SU-DHL-6 (cell line): ENCODE measurements at regions not wholly inside any gene's neighbourhood (a gene's known extent, or its start where the extent isn't known, plus 50 kb on each side); places are given as distances from the start of the nearest gene placed in this dataset.

Experiments used
- H2AFZ ChIP-seq: fragments of 200-600 bp; sonication (generic); 2 replicates; pipeline ENCODE4 v1.6.1; 2014; ENCODE audit warnings: low read depth, mild to moderate bottlenecking, moderate library complexity, mixed read lengths, antibody characterized with exemption, low read length; ENCODE audit not compliant: severe bottlenecking
- H3F3A ChIP-seq: fragments of 200-600 bp; shearing (Covaris generic); 2 replicates; pipeline ENCODE4 v1.6.0; 2016; ENCODE audit warnings: antibody characterized with exemption, mild to moderate bottlenecking; ENCODE audit not compliant: insufficient read depth
- H3K27ac ChIP-seq: fragments of 200-600 bp; sonication (generic); 2 replicates; pipeline ENCODE4 v1.5.1; 2016; ENCODE audit warnings: low read depth, mild to moderate bottlenecking, low read length, moderate library complexity, mixed read lengths
- H3K27me3 ChIP-seq: fragments of 200-600 bp; sonication (generic), shearing (Covaris generic); 2 replicates; pipeline ENCODE4 v1.6.0; 2014; ENCODE audit warnings: mild to moderate bottlenecking, low read length
- H3K36me3 ChIP-seq: fragments of 200-600 bp; sonication (generic); 2 replicates; pipeline ENCODE4 v1.6.1; 2014; ENCODE audit warnings: mild to moderate bottlenecking, low read length, mixed read lengths
- H3K4me2 ChIP-seq: fragments of 300-600, 200-600 bp; shearing (Covaris generic), sonication (generic); 2 replicates; pipeline ENCODE4 v1.6.0; 2014; ENCODE audit warnings: low read length, low read depth, mild to moderate bottlenecking; ENCODE audit not compliant: poor library complexity, severe bottlenecking
- H3K4me3 ChIP-seq: fragments of 200-600 bp; sonication (generic); 2 replicates; pipeline ENCODE4 v1.5.1; 2014; ENCODE audit warnings: antibody characterized with exemption, low read length, mild to moderate bottlenecking, mixed read lengths; ENCODE audit not compliant: insufficient read depth, poor library complexity, severe bottlenecking
- H3K79me2 ChIP-seq: fragments of 200-600 bp; sonication (generic); 2 replicates; pipeline ENCODE4 v1.6.1; 2014; ENCODE audit warnings: mild to moderate bottlenecking, low read length, moderate library complexity; ENCODE audit not compliant: insufficient read depth
- H3K9ac ChIP-seq: fragments of 200-600 bp; sonication (generic); 2 replicates; pipeline ENCODE4 v1.7.0; 2014; ENCODE audit warnings: mild to moderate bottlenecking, low read length
- H3K9me2 ChIP-seq: fragments of 200-600 bp; sonication (generic); replicated peaks from 2 replicates; pipeline ENCODE4 v1.6.1; 2014; ENCODE audit warnings: low read length; ENCODE audit not compliant: insufficient read depth
- H3K9me3 ChIP-seq: fragments of 200-600 bp; sonication (generic); 2 replicates; pipeline ENCODE4 v1.6.1; 2014; ENCODE audit warnings: low read length, mixed read lengths; ENCODE audit not compliant: insufficient read depth
- H4K20me1 ChIP-seq: fragments of 200-600 bp; sonication (generic); 2 replicates; pipeline ENCODE4 v1.6.1; 2014; ENCODE audit warnings: low read depth, mild to moderate bottlenecking, antibody characterized with exemption, low read length, moderate library complexity, mixed read lengths
- CTCF ChIP-seq: fragments of 200-600 bp; sonication (generic); IDR thresholded peaks from one replicate; pipeline ENCODE4 v1.5.1; 2017; ENCODE audit warnings: antibody characterized with exemption, mild to moderate bottlenecking, low read length, moderate library complexity; ENCODE audit not compliant: insufficient read depth, poor library complexity, severe bottlenecking
- EZH2phosphoT487 ChIP-seq: fragments of 200-600 bp; sonication (generic), shearing (Covaris generic); conservative IDR thresholded peaks from 2 replicates; pipeline ENCODE4 v1.6.1; 2018; ENCODE audit warnings: mild to moderate bottlenecking, antibody characterized with exemption, low read length, moderate library complexity, mixed read lengths

DNA sequence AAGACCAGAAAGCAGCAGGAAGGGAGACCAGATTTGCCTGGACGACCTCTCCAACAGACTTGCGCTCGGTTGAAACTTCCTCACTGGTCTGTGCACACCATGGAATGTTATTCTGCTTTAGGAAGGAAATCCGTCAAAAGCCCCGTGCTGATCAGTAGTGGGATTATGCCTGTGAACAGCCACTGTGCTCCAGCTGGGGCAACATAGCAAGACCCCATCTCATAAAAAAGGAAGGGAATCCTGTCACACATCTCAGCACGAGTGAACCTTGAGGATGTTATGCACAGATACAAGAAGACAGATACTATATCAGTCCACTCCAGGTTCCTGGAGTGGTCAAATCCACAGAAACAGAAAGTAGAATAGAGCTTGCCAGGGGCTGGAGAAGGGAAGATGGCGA is 86.9 kb upstream of the FOXC1 start:
- H3F3A ChIP-seq: no peaks in the 10 kb centered on the region
- no peak overlapping the region for H3K4me2 ChIP-seq
- no peaks in the 10 kb centered on the region for H3K36me3 ChIP-seq
- no peak overlapping the region for H3K9ac ChIP-seq
- no peaks in the 10 kb centered on the region for H3K79me2 ChIP-seq
- no peak overlapping the region for H3K4me3 ChIP-seq
- H4K20me1 ChIP-seq: no peaks in the 10 kb centered on the region
- no peaks in the 10 kb centered on the region for H3K27me3 ChIP-seq
- H3K9me2 ChIP-seq: no peaks in the 10 kb centered on the region
- no peak overlapping the region for H2AFZ ChIP-seq
- TF ChIP-seq CTCF (no peak), EZH2phosphoT487 (no peak)
- no peak overlapping the region for H3K27ac ChIP-seq
- no peaks in the 10 kb centered on the region for H3K9me3 ChIP-seq

GRCh38 chr6:1524040-1524480 is 85.7 kb upstream of the FOXC1 start:
- H3K9me2 ChIP-seq: no peaks in the 10 kb centered on the region
- H3K36me3 ChIP-seq: no peaks in the 10 kb centered on the region
- H3K9me3 ChIP-seq: no peaks in the 10 kb centered on the region
- no peak overlapping the region for H3K27ac ChIP-seq
- no peaks in the 10 kb centered on the region for H3K79me2 ChIP-seq
- TF ChIP-seq EZH2phosphoT487 (no peak), CTCF (no peak)
- H3K27me3 ChIP-seq: no peaks in the 10 kb centered on the region
- H3K4me2 ChIP-seq: no peak overlapping the region
- H4K20me1 ChIP-seq: no peaks in the 10 kb centered on the region
- H3K9ac ChIP-seq: no peak overlapping the region
- H3F3A ChIP-seq: no peaks in the 10 kb centered on the region
- no peak overlapping the region for H3K4me3 ChIP-seq
- H2AFZ ChIP-seq: no peak overlapping the region

DNA sequence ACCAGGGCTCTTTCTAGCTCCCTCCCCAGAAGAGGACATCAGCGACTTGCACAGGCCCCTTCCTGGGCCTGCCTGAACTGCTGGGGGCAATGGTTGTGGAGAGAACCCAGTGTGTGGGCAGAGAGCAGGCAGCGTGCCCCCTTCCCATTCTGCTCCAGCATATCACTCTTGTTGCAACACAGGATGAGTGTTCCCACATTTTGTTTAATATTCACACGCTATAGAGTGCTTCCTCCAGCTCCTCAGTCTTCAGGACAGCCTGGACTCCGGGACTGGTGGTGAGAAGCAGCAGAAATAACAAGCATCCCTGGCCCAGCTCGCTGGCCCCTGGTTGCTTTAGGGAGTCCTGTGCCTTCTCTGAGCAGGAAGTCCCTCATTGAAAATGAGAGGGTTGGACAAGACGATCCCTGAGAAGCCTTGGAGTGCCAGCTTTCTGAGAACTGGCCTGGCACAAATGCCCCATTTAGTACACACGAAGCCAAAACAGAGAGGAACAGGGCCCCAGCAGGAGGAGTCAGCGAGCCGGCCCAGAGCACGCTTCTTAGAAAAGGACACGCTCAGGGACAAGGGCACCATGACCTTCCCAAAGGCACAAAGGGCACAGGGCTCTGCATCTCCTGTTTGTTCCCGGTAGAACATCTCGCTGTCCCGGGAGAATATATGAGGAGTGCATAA is 84.2 kb upstream of the FOXC1 start:
- H3F3A ChIP-seq: no peaks in the 10 kb centered on the region
- H3K9ac ChIP-seq: no peak overlapping the region
- H3K27me3 ChIP-seq: no peaks in the 10 kb centered on the region
- H2AFZ ChIP-seq: no peak overlapping the region
- H3K4me2 ChIP-seq: no peak overlapping the region
- no peak overlapping the region for H3K27ac ChIP-seq
- H3K4me3 ChIP-seq: no peak overlapping the region
- no peaks in the 10 kb centered on the region for H3K36me3 ChIP-seq
- H4K20me1 ChIP-seq: no peaks in the 10 kb centered on the region
- TF ChIP-seq CTCF (no peak), EZH2phosphoT487 (no peak)
- no peaks in the 10 kb centered on the region for H3K79me2 ChIP-seq
- no peaks in the 10 kb centered on the region for H3K9me2 ChIP-seq
- H3K9me3 ChIP-seq: no peaks in the 10 kb centered on the region
